PC-3 (cell line): ENCODE measurements at regions not wholly inside any gene's neighbourhood (a gene's known extent, or its start where the extent isn't known, plus 50 kb on each side); places are given as distances from the start of the nearest gene placed in this dataset.

Experiments used
- EZH2 ChIP-seq: fragments of 300-600 bp; sonication (generic); IDR thresholded peaks from one replicate; pipeline ENCODE4 v1.6.1; 2017; ENCODE audit warnings: antibody characterized with exemption, mild to moderate bottlenecking, low read length; ENCODE audit not compliant: unreplicated experiment
- EZH2phosphoT487 ChIP-seq: fragments of 300-600 bp; sonication (generic); IDR thresholded peaks from 2 replicates; pipeline ENCODE4 v1.6.1; 2018; ENCODE audit warnings: mild to moderate bottlenecking, antibody characterized with exemption, low read length, borderline replicate concordance
- TF ChIP-seq, protein P1 (sequence below): fragments of 300-600 bp; sonication (generic); conservative IDR thresholded peaks from 2 replicates; pipeline ENCODE4 v1.5.1; 2017; ENCODE audit warnings: antibody characterized with exemption, low read depth, mild to moderate bottlenecking, low read length

DNA sequence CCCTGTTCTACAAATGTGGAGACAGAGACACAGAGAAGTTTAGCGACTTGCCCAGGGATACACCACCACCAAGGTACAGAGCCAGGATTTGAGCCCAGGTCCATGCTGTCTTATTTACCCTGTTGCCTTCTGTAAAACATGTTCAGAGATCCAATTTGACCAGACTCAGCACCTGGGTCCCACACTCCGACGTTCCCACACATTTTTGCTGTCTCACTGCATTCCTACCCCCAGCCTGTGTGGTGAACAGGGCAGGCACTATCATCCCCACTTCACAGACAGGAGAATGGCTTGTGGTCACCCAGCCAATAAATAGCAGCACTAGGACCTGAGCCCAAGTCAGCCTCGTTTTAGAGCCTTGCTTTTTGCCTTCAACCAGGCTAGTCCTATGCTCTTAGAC lies 102.8 kb downstream of the PJA1 start:
- TF ChIP-seq, protein P1, sequence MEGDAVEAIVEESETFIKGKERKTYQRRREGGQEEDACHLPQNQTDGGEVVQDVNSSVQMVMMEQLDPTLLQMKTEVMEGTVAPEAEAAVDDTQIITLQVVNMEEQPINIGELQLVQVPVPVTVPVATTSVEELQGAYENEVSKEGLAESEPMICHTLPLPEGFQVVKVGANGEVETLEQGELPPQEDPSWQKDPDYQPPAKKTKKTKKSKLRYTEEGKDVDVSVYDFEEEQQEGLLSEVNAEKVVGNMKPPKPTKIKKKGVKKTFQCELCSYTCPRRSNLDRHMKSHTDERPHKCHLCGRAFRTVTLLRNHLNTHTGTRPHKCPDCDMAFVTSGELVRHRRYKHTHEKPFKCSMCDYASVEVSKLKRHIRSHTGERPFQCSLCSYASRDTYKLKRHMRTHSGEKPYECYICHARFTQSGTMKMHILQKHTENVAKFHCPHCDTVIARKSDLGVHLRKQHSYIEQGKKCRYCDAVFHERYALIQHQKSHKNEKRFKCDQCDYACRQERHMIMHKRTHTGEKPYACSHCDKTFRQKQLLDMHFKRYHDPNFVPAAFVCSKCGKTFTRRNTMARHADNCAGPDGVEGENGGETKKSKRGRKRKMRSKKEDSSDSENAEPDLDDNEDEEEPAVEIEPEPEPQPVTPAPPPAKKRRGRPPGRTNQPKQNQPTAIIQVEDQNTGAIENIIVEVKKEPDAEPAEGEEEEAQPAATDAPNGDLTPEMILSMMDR = no peak
- TF ChIP-seq EZH2 (no peak), EZH2phosphoT487 (no peak)
